IMR-90 (cell line): ENCODE measurements at regions not wholly inside any gene's neighbourhood (a gene's known extent, or its start where the extent isn't known, plus 50 kb on each side); places are given as distances from the start of the nearest gene placed in this dataset.

Experiments
- ATAC-seq: fragments of 200-7000 bp; cut with Tn5 transposase; 2 replicates; pipeline ENCODE4 v1.9.1; 2020; ENCODE audit warnings: low read depth, mild to moderate bottlenecking, moderate library complexity
- BruUV-seq: library from RNA; stranded (reverse); fragments of 400-500 nt; replicated peaks from 2 replicates; lab custom pipeline; 2021; lab: Mats Ljungman, UMichigan
- CTCF ChIA-PET: fragments of 300-600 bp; formaldehyde crosslinking; extraction: SDS; loops from one replicate; lab custom pipeline; 2021; ENCODE audit warnings: antibody characterized with exemption; lab: Yijun Ruan, JAX
- POLR2A ChIA-PET: fragments of 300-600 bp; sonication (Branson Sonifier 250); formaldehyde crosslinking; loops from one replicate; lab custom pipeline; 2022; ENCODE audit warnings: antibody characterized with exemption; ENCODE audit not compliant: unreplicated experiment; lab: Charles Lee
- DNase-seq: peaks from one replicate; pipeline ENCODE4 v3.0.0; 2013
- H2AFZ ChIP-seq: replicated peaks from 2 replicates; pipeline ENCODE3; 2013; ENCODE audit warnings: low read length, mild to moderate bottlenecking; ENCODE audit not compliant: poor library complexity
- H2AK5ac ChIP-seq: 2 replicates; pipeline ENCODE4 v1.6.1; 2013; ENCODE audit warnings: low read depth, low read length, inconsistent platforms
- H2AK9ac ChIP-seq: replicated peaks from 2 replicates; pipeline ENCODE3; 2013; ENCODE audit warnings: mild to moderate bottlenecking, low read depth, low read length, moderate library complexity; ENCODE audit not compliant: poor library complexity
- H2BK120ac ChIP-seq: 2 replicates; pipeline ENCODE4 v1.6.1; 2013; ENCODE audit warnings: low read depth, low read length, inconsistent platforms
- H2BK15ac ChIP-seq: 3 replicates; pipeline ENCODE4 v1.6.1; 2013; ENCODE audit warnings: low read depth, low read length, inconsistent platforms
- H2BK20ac ChIP-seq: 2 replicates; pipeline ENCODE4 v1.6.1; 2013; ENCODE audit warnings: low read depth, mild to moderate bottlenecking, inconsistent platforms, low read length, moderate library complexity
- H2BK5ac ChIP-seq: 2 replicates; pipeline ENCODE4 v1.6.1; 2013; ENCODE audit warnings: mild to moderate bottlenecking, low read depth, low read length, inconsistent platforms; ENCODE audit not compliant: poor library complexity, severe bottlenecking
- H3K14ac ChIP-seq: replicated peaks from 2 replicates; pipeline ENCODE4 v1.6.1; 2013; ENCODE audit warnings: low read depth, low read length, inconsistent platforms
- H3K18ac ChIP-seq: 2 replicates; pipeline ENCODE4 v1.6.1; 2013; ENCODE audit warnings: low read depth, low read length, control low read depth
- H3K23ac ChIP-seq: 2 replicates; pipeline ENCODE4 v1.6.1; 2013; ENCODE audit warnings: low read depth, low read length, inconsistent platforms
- H3K27ac ChIP-seq: 2 replicates; pipeline ENCODE4 v1.5.1; 2013; ENCODE audit warnings: mild to moderate bottlenecking, control low read depth, low read length; ENCODE audit not compliant: insufficient read depth
- H3K27me3 ChIP-seq: 2 replicates; pipeline ENCODE4 v1.6.1; 2013; ENCODE audit warnings: low read length; ENCODE audit not compliant: control insufficient read depth, insufficient read depth
- H3K36me3 ChIP-seq: 2 replicates; pipeline ENCODE4 v1.6.1; 2013; ENCODE audit warnings: low read length, mixed read lengths; ENCODE audit not compliant: control insufficient read depth, insufficient read depth
- H3K4ac ChIP-seq: 2 replicates; pipeline ENCODE4 v1.6.1; 2013; ENCODE audit warnings: low read depth, low read length, inconsistent platforms
- H3K4me1 ChIP-seq: 2 replicates; pipeline ENCODE4 v1.6.1; 2013; ENCODE audit warnings: low read length, mixed read lengths; ENCODE audit not compliant: control insufficient read depth, insufficient read depth
- H3K4me2 ChIP-seq: 2 replicates; pipeline ENCODE4 v1.6.1; 2013; ENCODE audit warnings: low read depth, mild to moderate bottlenecking, control low read depth, low read length, moderate library complexity
- H3K4me3 ChIP-seq: 2 replicates; pipeline ENCODE4 v1.5.1; 2013; ENCODE audit warnings: low read depth, mild to moderate bottlenecking, control low read depth, low read length, moderate library complexity; ENCODE audit not compliant: insufficient read depth
- H3K56ac ChIP-seq: 2 replicates; pipeline ENCODE4 v1.6.1; 2013; ENCODE audit warnings: low read length, inconsistent platforms; ENCODE audit not compliant: insufficient read depth; ENCODE audit errors: extremely low read depth
- H3K79me1 ChIP-seq, 2 experiments: 2 replicates each; pipeline ENCODE4 v1.6.1; 2013; ENCODE audit warnings: low read length in 2 of 2, inconsistent platforms in 1 of 2, low read depth in 1 of 2
- H3K9ac ChIP-seq: 2 replicates; pipeline ENCODE4 v1.6.1; 2013; ENCODE audit warnings: low read depth, low read length, control low read depth
- H3K9me1 ChIP-seq: 2 replicates; pipeline ENCODE4 v1.6.1; 2013; ENCODE audit warnings: low read length, inconsistent platforms; ENCODE audit not compliant: insufficient read depth
- H3K9me3 ChIP-seq: 2 replicates; pipeline ENCODE4 v1.6.1; 2013; ENCODE audit warnings: low read length; ENCODE audit not compliant: control insufficient read depth, insufficient read depth
- H4K20me1 ChIP-seq: 2 replicates; pipeline ENCODE4 v1.6.1; 2013; ENCODE audit warnings: low read length, inconsistent platforms; ENCODE audit not compliant: insufficient read depth
- H4K5ac ChIP-seq: 2 replicates; pipeline ENCODE4 v1.6.1; 2013; ENCODE audit warnings: mild to moderate bottlenecking, low read depth, low read length, control low read depth
- H4K8ac ChIP-seq, 2 experiments: 2 replicates each; pipeline ENCODE4 v1.6.1; 2013; ENCODE audit warnings: low read depth in 2 of 2, low read length in 2 of 2, control low read depth in 1 of 2, inconsistent platforms in 1 of 2
- H4K91ac ChIP-seq: 2 replicates; pipeline ENCODE4 v1.6.1; 2013; ENCODE audit warnings: low read depth, low read length, inconsistent platforms; ENCODE audit not compliant: insufficient read depth
- BHLHE40 ChIP-seq: fragments of 150-350 bp; IDR thresholded peaks from 2 replicates; pipeline ENCODE4 v1.6.1; 2016; ENCODE audit warnings: mild to moderate bottlenecking, low read depth, low read length
- CEBPB ChIP-seq: IDR thresholded peaks from 2 replicates; pipeline ENCODE4 v1.6.1; 2012; ENCODE audit warnings: low read depth, low read length, improper control_type of control experiment
- CHD1 ChIP-seq: IDR thresholded peaks from 2 replicates; pipeline ENCODE4 v1.6.1; 2012; ENCODE audit warnings: low read depth, low read length, improper control_type of control experiment
- MAFK ChIP-seq: IDR thresholded peaks from 2 replicates; pipeline ENCODE4 v1.6.1; 2012; ENCODE audit warnings: low read depth, low read length, improper control_type of control experiment
- MXI1 ChIP-seq: IDR thresholded peaks from 2 replicates; pipeline ENCODE4 v1.6.1; 2012; ENCODE audit warnings: low read depth, mild to moderate bottlenecking, low read length, moderate library complexity, borderline replicate concordance
- NFE2L2 ChIP-seq: fragments of 150-350 bp; IDR thresholded peaks from 2 replicates; pipeline ENCODE4 v1.6.1; 2016; ENCODE audit warnings: low read depth, mild to moderate bottlenecking, low read length
- RCOR1 ChIP-seq: IDR thresholded peaks from 2 replicates; pipeline ENCODE4 v1.6.1; 2012; ENCODE audit warnings: mild to moderate bottlenecking, low read length, improper control_type of control experiment; ENCODE audit not compliant: insufficient replicate concordance
- WGBS, 2 experiments: methylation state at CpG; one replicate each; pipeline versions ENCODE4 v1.1.5 to v1.1.7; 2013; ENCODE audit warnings: missing lambda C conversion rate in 2 of 2; ENCODE audit not compliant: insufficient read length in 1 of 2; ENCODE audit errors: extremely low coverage in 2 of 2; 5-methylcytosine and 5-hydroxymethylcytosine counted together
- dilution Hi-C: fragments of 300-500 bp; cut with HindIII; formaldehyde crosslinking; loops from one replicate; pipeline ENCODE4 v1.14.3; 2018; ENCODE audit warnings: low sequenced_read_pairs; ENCODE audit not compliant: unreplicated experiment
- in situ Hi-C: fragments of 300-500 bp; cut with MboI; formaldehyde crosslinking; loops from 3 replicates; pipeline ENCODE4 v1.14.3; 2019; ENCODE audit warnings: low sequenced_read_pairs, inconsistent platforms, mixed read lengths
- intact Hi-C: fragments of 100-400 bp; cut with micrococcal nuclease; formaldehyde crosslinking; loops from 2 replicates; pipeline ENCODE4 v1.10.0; 2022

GRCh38 chr2:160701822-160702221 is 208.2 kb upstream of the RBMS1 start:
- no peak for ATAC-seq
- Histone ChIP-seq H3K4me2 (no peak overlapping the region), H2AK5ac (no peak overlapping the region), H3K4ac (no peak overlapping the region), H3K18ac (no peak overlapping the region), H3K14ac (no peak overlapping the region), H3K27me3 (no peaks in the 10 kb centered on the region), H2BK5ac (no peak overlapping the region), H3K56ac (no peak overlapping the region), H2BK120ac (no peak overlapping the region), H3K9ac (no peak overlapping the region), H2BK15ac (no peak overlapping the region), H4K5ac (no peak overlapping the region), H4K20me1 (no peaks in the 10 kb centered on the region), H4K8ac (no peak overlapping the region), H3K27ac (no peak overlapping the region), H2AK9ac (no peak overlapping the region), H3K9me1 (no peaks in the 10 kb centered on the region), H2BK20ac (no peak overlapping the region), H4K91ac (no peak overlapping the region), H3K9me3 (no peaks in the 10 kb centered on the region), H3K36me3 (no peaks in the 10 kb centered on the region), H3K4me3 (no peak overlapping the region), H3K23ac (no peak overlapping the region), H3K4me1 (peaks cover 2% of the 10 kb centered on the region; the same call in 1 of the 2 replicates), H2AFZ (no peak overlapping the region), H3K79me1 (no peaks in the 10 kb centered on the region)
- dilution Hi-C loops = no loop called here
- no CpG with 5 or more reads among the region's 3 CpGs for WGBS, 2 experiments
- ChIA-PET CTCF (no interaction called here), POLR2A (no interaction called here)
- intact Hi-C loops = no loop called here
- in situ Hi-C loops = no loop called here
- BruUV-seq = no TSS peak
- DNase-seq = no peak
- TF ChIP-seq BHLHE40 (no peak), RCOR1 (no peak), CEBPB (no peak), CHD1 (no peak), NFE2L2 (no peak), MXI1 (no peak), MAFK (no peak)
